Stimulated activated naive CD8-positive, alpha-beta T cell treated with anti-CD3 and anti-CD28 coated beads, Interleukin-15, amount 100 ng/mL, for 72 hours (primary cell): ENCODE measurements at regions not wholly inside any gene's neighbourhood (a gene's known extent, or its start where the extent isn't known, plus 50 kb on each side); places are given as distances from the start of the nearest gene placed in this dataset.

Source experiments
- ATAC-seq: fragments of 150-1000 bp; cut with Tn5 transposase; 2 replicates; pipeline ENCODE4 v1.10.0; 2021; ENCODE audit warnings: mild to moderate bottlenecking, moderate library complexity
- DNase-seq, 2 donors: peaks; one replicate each; pipeline ENCODE4 v3.0.0; 2021 to 2022
- H3K27ac Mint-ChIP-seq, 2 donors: one replicate each; pipeline ENCODE4 v1.8.0; 2022; ENCODE audit warnings: mild to moderate bottlenecking in 2 of 2, mixed read lengths in 2 of 2, moderate library complexity in 2 of 2
- H3K27me3 Mint-ChIP-seq: one replicate; pipeline ENCODE4 v1.8.0; 2022; ENCODE audit warnings: mixed read lengths
- H3K4me1 Mint-ChIP-seq: one replicate; pipeline ENCODE4 v1.8.0; 2022; ENCODE audit warnings: mild to moderate bottlenecking, mixed read lengths
- H3K4me3 Mint-ChIP-seq, 2 donors: one replicate each; pipeline ENCODE4 v1.8.0; 2022; ENCODE audit warnings: mild to moderate bottlenecking in 2 of 2, mixed read lengths in 2 of 2, moderate library complexity in 1 of 2
- H3K9me3 Mint-ChIP-seq, 2 donors: one replicate each; pipeline ENCODE4 v1.8.0; 2022; ENCODE audit warnings: mixed read lengths in 2 of 2

DNA sequence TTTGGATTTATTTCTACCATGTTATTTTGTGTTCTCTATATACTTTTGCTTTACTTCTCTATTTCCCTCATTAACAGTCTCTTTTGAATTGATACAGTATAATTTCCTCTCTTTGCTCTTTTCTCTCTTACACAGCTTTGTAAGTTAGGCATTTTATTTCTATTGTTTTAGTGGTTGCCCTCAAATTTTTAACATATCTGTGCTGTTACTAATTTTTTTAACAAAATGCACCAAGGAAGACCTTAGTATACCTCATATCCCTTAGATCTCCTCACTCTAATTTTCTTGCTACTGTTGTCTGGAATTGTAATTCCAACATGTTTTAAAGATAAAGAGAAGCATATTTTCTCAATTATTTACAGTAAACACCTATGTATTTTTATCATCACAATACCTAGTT is 416.8 kb upstream of the SLC14A2 start:
- no peak overlapping the region for H3K4me3 Mint-ChIP-seq
- no peak for ATAC-seq
- H3K27me3 Mint-ChIP-seq: no peaks in the 10 kb centered on the region

DNA sequence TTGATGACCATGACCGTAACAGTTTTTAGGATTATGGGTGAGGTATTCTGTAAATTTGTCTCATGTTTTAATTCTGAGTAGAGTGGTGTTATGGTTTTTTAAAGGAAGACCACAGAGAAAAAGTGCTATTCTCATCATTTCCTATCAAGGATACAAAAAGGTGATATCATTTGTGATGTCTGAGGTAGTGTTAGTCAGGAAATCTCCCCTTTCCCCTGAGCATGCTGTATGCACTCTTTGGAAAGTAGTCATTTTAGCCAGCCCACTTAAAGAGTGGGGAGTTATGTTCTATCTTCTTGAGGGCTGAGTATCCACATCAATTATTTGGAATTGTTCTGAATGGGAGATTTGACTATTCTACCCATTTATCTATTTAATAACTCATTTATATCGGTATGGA is 414.2 kb upstream of the SLC14A2 start:
- Mint-ChIP-seq H3K27ac (no peak overlapping the region), H3K27me3 (no peaks in the 10 kb centered on the region), H3K9me3 (no peaks in the 10 kb centered on the region), H3K4me1 (no peaks in the 10 kb centered on the region), H3K4me3 (no peak overlapping the region)
- ATAC-seq (no peak), DNase-seq (no peak)

More for the DNA sequence above, 416.8 kb upstream of the SLC14A2 start:
- Mint-ChIP-seq H3K27ac (no peak overlapping the region), H3K9me3 (no peaks in the 10 kb centered on the region), H3K4me1 (no peaks in the 10 kb centered on the region)
- no peak for DNase-seq

- DNase-seq (no peak), ATAC-seq (no peak)
- Mint-ChIP-seq H3K4me3 (no peak overlapping the region), H3K27me3 (no peaks in the 10 kb centered on the region), H3K27ac (no peak overlapping the region), H3K4me1 (no peaks in the 10 kb centered on the region), H3K9me3 (no peaks in the 10 kb centered on the region)
Observed at GRCh38 chr18:45201489-45201888, 413.8 kb upstream of the SLC14A2 start.

- ATAC-seq: no peak
Observed at GRCh38 chr18:45202061-45202460, 413.2 kb upstream of the SLC14A2 start.

GRCh38 chr18:45203677-45204076 is 411.6 kb upstream of the SLC14A2 start:
- no peaks in the 10 kb centered on the region for H3K9me3 Mint-ChIP-seq
- no peaks in the 10 kb centered on the region for H3K27me3 Mint-ChIP-seq
- ATAC-seq: no peak
- no peak for DNase-seq
- no peaks in the 10 kb centered on the region for H3K4me1 Mint-ChIP-seq
- no peak overlapping the region for H3K4me3 Mint-ChIP-seq
- H3K27ac Mint-ChIP-seq: no peak overlapping the region

More at GRCh38 chr18:45202061-45202460, 413.2 kb upstream of the SLC14A2 start:
- H3K4me3 Mint-ChIP-seq: no peak overlapping the region
- H3K4me1 Mint-ChIP-seq: no peaks in the 10 kb centered on the region
- no peak overlapping the region for H3K27ac Mint-ChIP-seq
- H3K27me3 Mint-ChIP-seq: no peaks in the 10 kb centered on the region
- no peak for DNase-seq
- no peaks in the 10 kb centered on the region for H3K9me3 Mint-ChIP-seq

- no peak overlapping the region for H3K4me3 Mint-ChIP-seq
- H3K27me3 Mint-ChIP-seq: no peaks in the 10 kb centered on the region
- no peaks in the 10 kb centered on the region for H3K9me3 Mint-ChIP-seq
- H3K27ac Mint-ChIP-seq: no peak overlapping the region
- DNase-seq (no peak), ATAC-seq (no peak)
- H3K4me1 Mint-ChIP-seq: no peaks in the 10 kb centered on the region
Observed at GRCh38 chr18:45207328-45207727, 407.9 kb upstream of the SLC14A2 start.

DNA sequence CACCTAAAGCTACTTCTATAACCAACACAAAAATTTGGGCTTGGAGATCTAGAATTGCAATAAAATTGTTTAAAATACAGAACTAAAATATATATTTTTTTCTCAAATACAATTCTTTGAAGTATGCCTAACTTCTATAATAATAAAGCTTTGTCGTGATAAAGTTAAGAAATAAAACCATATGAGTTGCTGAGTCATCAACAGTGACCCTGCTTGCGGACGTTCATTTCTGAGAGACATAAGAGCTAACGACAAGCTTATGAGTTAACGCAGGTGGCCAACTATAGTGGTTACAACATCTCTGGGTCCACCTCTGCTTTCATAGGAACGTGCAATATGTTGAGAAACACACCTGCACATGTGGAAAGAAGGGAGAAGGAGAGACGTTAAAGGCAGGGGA is 407.1 kb upstream of the SLC14A2 start:
- no peaks in the 10 kb centered on the region for H3K4me1 Mint-ChIP-seq
- H3K9me3 Mint-ChIP-seq: no peaks in the 10 kb centered on the region
- ATAC-seq: no peak
- no peak for DNase-seq
- no peak overlapping the region for H3K4me3 Mint-ChIP-seq
- no peaks in the 10 kb centered on the region for H3K27me3 Mint-ChIP-seq
- H3K27ac Mint-ChIP-seq: no peak overlapping the region

DNA sequence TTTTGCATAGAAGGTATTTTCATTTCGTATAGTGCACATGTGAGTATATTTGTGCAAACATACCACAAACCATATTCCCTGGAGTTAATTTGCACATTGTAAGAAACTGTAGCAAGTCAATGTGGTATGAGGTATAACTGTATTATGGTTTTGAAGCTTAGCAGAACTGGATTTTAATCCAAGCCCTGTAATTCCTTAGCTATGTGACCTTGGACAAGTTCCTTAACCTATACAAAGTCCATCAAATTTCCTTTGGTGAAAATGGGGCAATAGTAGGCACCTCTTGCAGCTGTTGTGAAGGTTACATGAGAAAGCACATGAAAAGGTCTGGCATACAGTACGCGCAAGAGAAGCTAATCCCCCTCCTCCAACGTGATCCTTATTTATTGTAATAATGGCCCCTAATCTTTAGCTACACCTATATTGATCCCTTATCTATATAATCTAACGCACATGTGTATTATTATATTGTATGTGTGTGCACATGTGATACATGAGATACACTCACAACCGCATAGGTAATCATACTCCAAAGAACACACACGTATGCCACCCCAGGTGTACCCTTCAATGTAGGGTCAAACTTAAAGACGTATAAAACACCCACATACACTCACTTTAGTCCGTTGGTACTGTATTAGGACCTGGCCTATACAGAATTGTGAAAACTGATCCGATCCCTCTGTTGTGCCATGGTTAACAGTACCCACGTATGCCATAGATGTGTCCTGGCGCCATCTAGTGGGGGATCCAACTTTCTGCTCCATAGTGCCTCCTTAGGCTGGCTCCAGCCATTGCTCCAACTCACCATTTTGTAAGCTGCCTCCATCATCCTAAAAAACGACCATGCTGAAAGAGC is 402.9 kb upstream of the SLC14A2 start:
- ATAC-seq: peak; percentile 95
- H3K4me3 Mint-ChIP-seq: no peak overlapping the region
- no peaks in the 10 kb centered on the region for H3K9me3 Mint-ChIP-seq
- no peaks in the 10 kb centered on the region for H3K4me1 Mint-ChIP-seq
- DNase-seq: peak; percentile 57 to 66
- H3K27ac Mint-ChIP-seq: no peak overlapping the region
- peaks cover 8% of the 10 kb centered on the region for H3K27me3 Mint-ChIP-seq

DNA sequence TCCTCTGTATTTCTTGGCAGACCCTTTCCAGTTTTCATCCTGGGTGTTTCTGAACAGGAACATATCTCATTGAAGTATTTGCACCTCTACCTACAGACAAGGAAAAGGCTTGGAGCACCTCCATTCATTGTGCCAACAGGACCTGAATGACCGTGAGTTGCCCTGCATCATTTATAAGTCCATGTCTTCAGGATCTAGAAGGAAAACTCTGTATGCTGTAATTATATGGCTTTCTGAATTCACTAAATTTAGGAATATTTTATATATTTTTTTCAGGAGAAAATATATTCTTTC is 402.3 kb upstream of the SLC14A2 start:
- Mint-ChIP-seq H3K27me3 (peaks cover 8% of the 10 kb centered on the region), H3K27ac (no peak overlapping the region), H3K9me3 (no peaks in the 10 kb centered on the region), H3K4me3 (no peak overlapping the region), H3K4me1 (no peaks in the 10 kb centered on the region)
- DNase-seq (no peak), ATAC-seq (no peak)

GRCh38 chr18:45218436-45218835 is 396.8 kb upstream of the SLC14A2 start:
- H3K27me3 Mint-ChIP-seq: peaks cover 8% of the 10 kb centered on the region
- DNase-seq (no peak), ATAC-seq (no peak)
- no peaks in the 10 kb centered on the region for H3K9me3 Mint-ChIP-seq
- H3K27ac Mint-ChIP-seq: no peak overlapping the region
- no peak overlapping the region for H3K4me3 Mint-ChIP-seq
- H3K4me1 Mint-ChIP-seq: no peaks in the 10 kb centered on the region

DNA sequence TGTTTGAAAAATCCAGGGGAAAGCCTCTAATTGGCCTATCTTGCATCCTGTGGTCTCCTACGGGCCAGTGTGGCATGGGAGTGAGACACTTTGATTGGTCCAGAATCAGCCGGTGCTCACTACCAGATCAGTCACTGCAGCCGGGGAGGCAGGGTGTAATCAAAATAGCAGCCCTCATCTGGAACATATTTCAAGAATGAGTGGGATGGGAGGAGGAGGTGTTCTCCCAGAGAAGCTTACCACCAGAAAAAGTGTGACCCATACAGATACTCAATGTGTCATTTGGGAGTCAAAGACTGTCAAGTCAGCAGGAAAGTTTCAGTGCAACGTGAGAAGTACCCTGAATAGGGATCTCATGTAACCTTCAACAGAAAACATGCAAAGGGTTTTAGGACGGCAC is 393.9 kb upstream of the SLC14A2 start:
- no peaks in the 10 kb centered on the region for H3K4me1 Mint-ChIP-seq
- H3K4me3 Mint-ChIP-seq: no peak overlapping the region
- ATAC-seq (no peak), DNase-seq (no peak)
- H3K9me3 Mint-ChIP-seq: no peaks in the 10 kb centered on the region
- no peak overlapping the region for H3K27ac Mint-ChIP-seq
- H3K27me3 Mint-ChIP-seq: no peaks in the 10 kb centered on the region

- Mint-ChIP-seq H3K4me1 (no peaks in the 10 kb centered on the region), H3K9me3 (no peaks in the 10 kb centered on the region), H3K27me3 (no peaks in the 10 kb centered on the region), H3K4me3 (no peak overlapping the region), H3K27ac (no peak overlapping the region)
- ATAC-seq: no peak
- DNase-seq: no peak
Observed at GRCh38 chr18:45222180-45222579, 393.1 kb upstream of the SLC14A2 start.

GRCh38 chr18:45227001-45227742 is 388.1 kb upstream of the SLC14A2 start:
- Mint-ChIP-seq H3K9me3 (peaks cover 0 to 4% of the 10 kb centered on the region in 2 donors), H3K4me3 (no peak overlapping the region), H3K4me1 (no peaks in the 10 kb centered on the region), H3K27me3 (no peaks in the 10 kb centered on the region), H3K27ac (no peak overlapping the region)
- no peak for DNase-seq
- ATAC-seq: no peak

GRCh38 chr18:45228796-45229388 is 386.4 kb upstream of the SLC14A2 start:
- DNase-seq (no peak), ATAC-seq (no peak)
- H3K27ac Mint-ChIP-seq: no peak overlapping the region
- H3K4me3 Mint-ChIP-seq: no peak overlapping the region
- H3K9me3 Mint-ChIP-seq: peaks cover 0 to 4% of the 10 kb centered on the region in 2 donors
- no peaks in the 10 kb centered on the region for H3K27me3 Mint-ChIP-seq
- H3K4me1 Mint-ChIP-seq: no peaks in the 10 kb centered on the region

- H3K4me1 Mint-ChIP-seq: no peaks in the 10 kb centered on the region
- DNase-seq (no peak), ATAC-seq (no peak)
- H3K4me3 Mint-ChIP-seq: no peak overlapping the region
- peaks cover 0 to 4% of the 10 kb centered on the region in 2 donors for H3K9me3 Mint-ChIP-seq
- H3K27ac Mint-ChIP-seq: no peak overlapping the region
- H3K27me3 Mint-ChIP-seq: no peaks in the 10 kb centered on the region
Observed at GRCh38 chr18:45231617-45232016, 383.7 kb upstream of the SLC14A2 start.

DNA sequence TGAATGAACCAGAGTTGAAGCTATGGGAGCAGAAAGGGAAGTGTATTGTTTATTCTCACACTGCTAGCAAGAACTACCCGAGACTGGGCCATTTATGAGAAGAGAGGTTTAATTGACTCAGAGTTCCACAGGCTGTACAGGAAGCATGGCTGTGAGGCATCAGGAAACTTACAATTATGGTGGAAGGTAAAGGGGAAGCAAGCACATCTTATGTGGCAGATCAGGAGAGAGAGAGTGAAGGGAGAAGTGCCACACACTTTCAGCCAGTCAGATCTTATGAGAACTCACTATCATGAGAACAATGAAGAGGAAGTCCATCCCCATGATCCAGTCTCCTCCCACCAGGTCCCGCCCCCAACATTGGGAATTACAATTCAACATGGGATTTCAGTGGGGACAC is 383.2 kb upstream of the SLC14A2 start:
- H3K4me3 Mint-ChIP-seq: no peak overlapping the region
- peak overlapping the region in 1 of 2 donors; percentile 35 for H3K27ac Mint-ChIP-seq
- no peak for DNase-seq
- H3K27me3 Mint-ChIP-seq: no peaks in the 10 kb centered on the region
- H3K9me3 Mint-ChIP-seq: peaks cover 0 to 4% of the 10 kb centered on the region in 2 donors
- ATAC-seq: no peak
- H3K4me1 Mint-ChIP-seq: no peaks in the 10 kb centered on the region
